HG03097 (cell line): ENCODE measurements at regions not wholly inside any gene's neighbourhood (a gene's known extent, or its start where the extent isn't known, plus 50 kb on each side); places are given as distances from the start of the nearest gene placed in this dataset.
"Not testable (repeated sequence)": the region's sequence is repeated elsewhere in the genome, so short reads cannot be mapped to it uniquely, and the experiment has no call there.

Experiments
- ATAC-seq: cut with Tn5 transposase; IDR thresholded peaks from one replicate; pipeline ENCODE4 v1.9.1; 2021; ENCODE audit not compliant: unreplicated experiment, low FRiP score

GRCh38 chr22:49349841-49350381, 477.8 kb downstream of the BRD1 start:
- no peak for ATAC-seq

- no peak for ATAC-seq
These were observed 478.4 kb downstream of the BRD1 start for GRCh38 chr22:49349181-49349835.

DNA sequence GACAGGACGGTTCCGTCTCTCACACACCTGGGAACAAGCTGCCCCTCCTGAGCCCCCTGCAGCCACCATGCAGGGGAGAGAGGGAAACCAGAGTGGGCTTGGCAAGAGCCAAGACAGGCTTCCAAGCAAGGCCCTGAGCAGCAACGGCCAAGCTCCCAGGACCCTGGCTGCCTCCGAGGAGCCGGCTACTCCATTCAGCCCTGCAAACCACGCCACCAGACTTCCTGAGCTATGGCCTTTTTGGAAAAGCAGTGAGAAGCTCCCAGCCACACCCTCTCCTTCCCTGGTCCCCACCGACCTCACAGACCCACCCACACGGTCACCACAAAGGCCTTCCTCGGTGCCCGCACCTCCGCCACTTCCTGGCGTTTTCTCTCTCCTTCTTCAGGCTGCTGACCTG, 479.0 kb downstream of the BRD1 start:
- no peak for ATAC-seq

DNA sequence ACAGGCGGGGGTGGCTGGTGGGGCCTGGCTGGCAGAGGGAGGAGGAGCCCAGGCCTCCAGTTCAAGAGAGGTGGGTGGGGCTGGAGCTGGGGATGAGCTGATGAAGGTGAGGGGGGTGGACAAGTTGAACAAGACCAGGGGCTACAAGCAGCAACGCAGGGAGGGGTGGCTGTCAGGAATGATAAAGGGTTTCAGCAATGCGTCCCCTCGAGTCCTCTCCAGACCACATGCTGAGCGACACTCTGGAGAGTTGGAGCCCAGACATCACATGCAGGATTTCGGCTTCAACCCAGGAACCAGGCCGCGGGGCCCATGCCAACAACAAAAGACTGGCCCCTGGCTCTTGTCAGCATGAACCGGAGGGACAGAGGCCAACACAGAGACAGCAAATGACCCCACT, 480.3 kb downstream of the BRD1 start:
- no peak for ATAC-seq

- ATAC-seq: no peak
These were observed 481.8 kb downstream of the BRD1 start for GRCh38 chr22:49345896-49346295.

- no peak for ATAC-seq
These were observed 483.0 kb downstream of the BRD1 start for GRCh38 chr22:49344656-49345055.

GRCh38 chr22:49344161-49344560, 483.5 kb downstream of the BRD1 start:
- ATAC-seq: no peak

DNA sequence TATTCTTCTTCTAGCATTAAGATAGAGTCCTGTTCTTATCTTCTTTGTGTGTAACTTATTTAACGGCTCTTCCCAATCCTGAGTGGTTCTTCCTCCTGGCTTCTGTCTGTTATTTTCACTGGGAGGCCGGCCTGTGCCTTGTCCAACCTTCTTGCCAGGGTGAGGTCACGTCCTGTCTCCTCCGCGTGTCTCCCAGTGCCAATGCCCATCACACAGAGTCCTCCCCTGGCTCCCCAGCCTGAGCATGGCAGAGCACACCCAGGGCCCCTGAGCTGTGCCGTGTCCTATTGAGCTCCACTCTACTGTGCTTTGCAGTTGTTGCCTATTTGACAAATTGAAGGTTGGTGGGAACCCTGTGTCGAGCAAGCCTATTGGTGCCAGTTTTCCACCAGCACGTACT, 487.3 kb downstream of the BRD1 start:
- ATAC-seq: no peak

DNA sequence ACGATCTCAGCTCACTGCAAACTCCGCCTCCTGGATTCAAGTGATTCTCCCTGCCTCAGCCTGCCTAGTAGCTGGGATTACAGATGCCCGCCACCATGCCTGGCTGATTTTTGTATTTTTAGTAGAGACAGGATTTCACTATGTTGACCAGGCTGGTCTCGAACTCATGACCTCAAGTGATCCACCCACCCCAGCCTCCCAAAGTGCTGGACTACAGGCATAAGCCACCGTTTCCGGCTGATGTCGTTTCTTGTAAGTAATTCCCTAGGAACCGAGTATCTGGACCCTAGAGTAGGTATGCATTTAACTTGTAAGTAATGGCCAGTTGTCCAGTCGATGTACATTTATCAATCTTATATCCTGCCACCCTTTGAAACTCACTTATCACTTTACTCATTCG, 491.2 kb downstream of the BRD1 start:
- not testable (repeated sequence) for ATAC-seq

DNA sequence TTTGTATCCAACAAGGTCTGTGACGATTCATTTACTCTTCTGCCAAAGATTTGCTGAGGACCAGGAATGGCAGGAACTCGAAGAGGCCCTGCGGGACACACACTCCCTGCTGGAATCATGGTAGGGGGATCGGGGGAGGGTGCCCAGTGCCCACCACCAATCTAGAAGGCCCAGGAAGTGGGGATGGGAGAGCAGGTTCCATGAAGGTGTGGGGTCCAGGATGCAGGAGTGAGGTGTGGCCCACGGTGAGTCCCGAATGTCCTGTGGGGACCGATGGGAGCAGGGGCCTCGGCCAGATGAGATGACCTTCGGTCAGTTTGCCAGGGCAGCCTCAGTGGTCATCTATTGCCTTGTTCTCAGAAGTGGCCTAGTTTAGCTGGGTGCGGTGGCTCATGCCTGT, 492.7 kb downstream of the BRD1 start:
- ATAC-seq: no peak

- no peak for ATAC-seq
These were observed 493.3 kb downstream of the BRD1 start for GRCh38 chr22:49334449-49334789.

- ATAC-seq: no peak
These were observed 494.5 kb downstream of the BRD1 start for GRCh38 chr22:49333206-49333605.

DNA sequence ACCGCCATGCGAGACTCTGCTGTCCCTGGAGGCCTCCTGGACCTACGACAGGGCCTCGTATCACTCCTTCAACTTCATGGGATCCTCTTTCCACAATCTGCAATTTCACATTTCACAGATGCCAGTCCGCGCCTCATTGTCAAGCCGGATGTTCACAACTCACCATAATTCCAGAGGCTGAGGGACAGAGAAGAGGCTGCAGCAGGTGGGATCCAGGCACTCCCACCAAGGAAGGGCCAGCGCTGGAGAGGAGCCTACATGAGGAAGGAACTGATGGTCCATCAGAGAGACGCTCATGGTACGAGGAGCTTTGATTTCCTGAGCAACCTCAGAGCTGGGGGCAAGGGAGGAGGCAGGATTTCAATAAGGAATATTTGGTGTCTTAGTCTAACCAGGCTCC, 495.0 kb downstream of the BRD1 start:
- ATAC-seq: no peak

- no peak for ATAC-seq
These were observed 495.8 kb downstream of the BRD1 start for GRCh38 chr22:49331878-49332277.

DNA sequence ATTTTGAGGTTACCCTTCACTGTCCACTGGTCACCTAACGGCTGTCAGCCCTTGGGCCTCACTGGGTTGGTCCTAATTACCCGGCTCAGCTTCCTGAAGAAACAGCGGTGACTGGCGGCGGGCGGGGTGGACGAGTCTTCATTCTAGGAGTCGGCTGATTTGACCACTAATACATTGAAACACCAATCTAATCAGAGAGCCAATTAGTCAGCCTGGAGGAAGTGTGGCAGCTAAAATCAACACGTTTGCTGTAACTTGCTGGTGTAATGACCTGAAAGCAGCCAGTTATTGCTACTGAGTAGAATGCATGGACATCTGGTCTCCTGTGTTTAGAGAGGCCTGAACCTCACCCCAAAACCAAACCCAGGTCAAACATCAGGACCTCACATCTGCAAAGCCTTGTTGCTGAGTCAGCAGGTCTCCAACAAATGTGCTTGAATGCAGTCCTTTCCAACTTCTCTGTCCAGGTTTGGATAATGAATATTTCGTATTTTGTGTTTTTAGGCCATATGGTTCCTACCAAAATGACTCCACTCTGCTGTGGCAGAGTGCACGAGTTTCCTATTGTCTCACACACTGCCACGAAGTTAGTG, 496.4 kb downstream of the BRD1 start:
- ATAC-seq: no peak

DNA sequence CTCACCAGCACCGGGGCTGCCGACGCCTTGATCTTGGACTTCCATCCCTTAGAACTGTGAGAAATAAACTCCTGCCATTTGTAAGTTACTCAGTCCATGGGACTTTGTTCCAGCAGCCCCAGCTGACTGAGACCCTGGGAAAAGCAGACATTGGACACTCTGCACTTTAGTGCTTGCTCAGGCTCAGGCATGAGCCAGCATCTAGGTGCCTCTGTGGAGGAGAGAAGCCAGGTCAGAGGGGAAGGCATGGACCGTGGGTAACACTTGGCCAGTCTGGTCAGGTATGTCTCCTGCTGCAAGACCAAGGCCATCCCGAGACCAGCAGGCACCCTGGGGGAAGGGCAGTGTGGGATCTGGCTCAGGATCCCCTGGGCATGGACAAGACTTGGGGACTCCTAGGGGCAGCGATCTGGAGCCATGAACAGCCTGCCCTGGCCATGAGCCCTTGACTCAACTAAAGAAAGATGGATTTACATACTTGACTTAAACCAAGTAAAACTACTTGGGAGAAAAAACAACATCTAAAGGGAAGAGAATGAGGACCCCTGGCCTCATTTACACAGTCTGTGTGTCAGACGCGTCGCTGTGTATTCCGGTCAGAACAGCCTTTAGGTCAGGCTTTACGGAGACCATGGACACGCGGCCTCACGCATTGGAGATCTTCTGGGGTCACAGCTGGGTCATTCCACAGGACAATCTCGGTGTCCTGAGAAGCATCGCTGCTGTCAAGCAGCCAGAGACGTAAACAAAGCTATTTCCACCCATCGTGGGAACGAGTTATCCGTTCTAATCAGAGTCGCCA, 497.1 kb downstream of the BRD1 start:
- no peak for ATAC-seq

- ATAC-seq: no peak
These were observed 498.0 kb downstream of the BRD1 start for GRCh38 chr22:49329636-49330035.

DNA sequence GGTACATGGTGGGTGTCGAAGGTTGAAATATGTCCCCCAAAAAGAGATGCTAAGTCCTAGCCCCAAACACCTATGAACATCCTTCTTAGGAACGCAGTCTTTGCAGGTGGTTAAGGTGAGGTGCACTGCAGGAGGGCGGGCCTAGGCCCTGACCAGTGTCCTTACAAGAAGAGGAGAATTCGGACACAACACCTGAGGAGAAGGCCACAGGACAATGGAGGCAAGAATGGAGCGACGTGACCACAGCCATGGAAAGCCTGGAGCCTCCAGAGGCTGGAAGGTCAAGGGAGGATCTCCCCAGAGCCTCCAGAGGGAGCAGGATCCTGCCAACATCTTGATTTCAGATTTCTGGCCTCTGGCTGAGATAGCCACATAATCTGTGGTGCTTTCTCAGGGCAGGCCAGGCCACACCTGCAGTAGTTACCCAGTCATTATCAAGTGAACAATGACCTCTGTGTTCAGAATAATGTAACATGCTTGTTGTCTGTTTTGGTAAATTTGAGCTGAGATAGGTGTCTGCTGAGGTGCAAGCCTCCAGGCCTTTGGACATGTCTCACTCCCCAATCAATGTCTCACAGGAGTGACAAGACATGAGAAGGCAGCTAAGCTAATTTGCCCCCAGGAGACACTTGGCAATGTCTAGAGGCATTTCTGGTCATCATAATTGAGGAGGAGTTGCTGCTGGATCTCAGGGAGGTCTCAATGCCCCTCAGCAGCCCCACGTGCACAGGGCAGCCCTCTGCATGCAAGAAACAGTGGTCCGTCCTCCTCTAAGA, 498.9 kb downstream of the BRD1 start:
- no peak for ATAC-seq

- no peak for ATAC-seq
These were observed 499.6 kb downstream of the BRD1 start for GRCh38 chr22:49328118-49328475.

DNA sequence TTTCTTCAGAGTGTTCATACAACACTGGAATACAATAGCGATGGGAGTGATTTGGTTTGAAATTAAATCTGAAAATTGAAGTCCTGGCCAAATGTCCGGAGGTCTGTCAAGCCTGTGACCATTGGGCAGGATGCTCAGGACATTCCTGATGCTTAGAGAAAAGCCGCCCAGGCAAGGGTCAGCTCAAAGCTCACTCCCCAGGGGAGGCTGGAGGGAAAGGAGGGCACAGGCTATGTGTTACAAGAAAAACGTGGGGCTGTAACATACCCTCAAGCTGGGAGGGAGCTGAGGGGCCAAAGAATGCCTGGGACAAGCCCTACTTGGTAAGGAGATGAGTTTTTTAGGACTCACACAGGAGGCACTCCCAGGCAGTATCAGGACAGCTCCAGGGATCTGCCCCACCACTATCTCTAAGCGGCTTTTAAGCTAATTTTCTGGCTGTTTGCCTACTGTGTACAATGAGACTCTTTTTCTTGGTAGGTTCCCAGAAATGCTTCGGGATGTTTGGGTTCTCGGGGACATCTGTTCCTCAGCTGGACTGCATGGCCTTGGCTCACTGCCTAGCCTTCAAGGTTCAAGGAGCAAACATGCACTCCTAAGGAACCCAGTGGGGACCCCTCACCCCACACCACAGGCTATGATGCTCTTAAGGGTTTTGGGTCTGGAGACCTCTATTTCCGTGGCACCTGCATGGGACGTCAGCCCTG, 500.1 kb downstream of the BRD1 start:
- no peak for ATAC-seq
